SK-N-SH (cell line): ENCODE measurements at regions not wholly inside any gene's neighbourhood (a gene's known extent, or its start where the extent isn't known, plus 50 kb on each side); places are given as distances from the start of the nearest gene placed in this dataset.

Experiments used
- CTCF ChIA-PET: fragments of 300-600, 350-600 bp; formaldehyde crosslinking; extraction: SDS; loops from one replicate; lab custom pipeline; 2021; lab: Yijun Ruan, JAX
- POLR2A ChIA-PET: fragments of 350-600 bp; sonication (Branson Sonifier 250); formaldehyde crosslinking; extraction: SDS; loops from one replicate; lab custom pipeline; 2020; ENCODE audit warnings: antibody characterized with exemption, inconsistent platforms; lab: Yijun Ruan, JAX
- DNase-seq: peaks from one replicate; pipeline ENCODE4 v3.0.0; 2012
- H2AFZ ChIP-seq: fragments of 200-600 bp; sonication (generic); 2 replicates; pipeline ENCODE4 v1.8.1; 2016; ENCODE audit warnings: antibody characterized with exemption, mild to moderate bottlenecking, low read depth
- H3F3A ChIP-seq: fragments of 200-600 bp; sonication (generic); replicated peaks from 2 replicates; pipeline ENCODE3; 2016; ENCODE audit warnings: antibody characterized with exemption, mild to moderate bottlenecking; ENCODE audit not compliant: insufficient read depth
- H3K27ac ChIP-seq, 2 experiments: fragments of 200-500 bp in 1 of 2; fragments of 200-600 bp in 1 of 2; sonication (Bioruptor generic) in 1 of 2; sonication (generic), shearing (Covaris generic) in 1 of 2; 2 replicates each; pipeline versions ENCODE4 v1.5.1 to v1.6.1; 2014 to 2016; ENCODE audit warnings: low read depth in 2 of 2, inconsistent platforms in 1 of 2, low read length in 1 of 2, mild to moderate bottlenecking in 1 of 2, mixed read lengths in 1 of 2
- H3K27me3 ChIP-seq: fragments of 200-600 bp; sonication (generic), shearing (Covaris generic); 2 replicates; pipeline ENCODE4 v1.6.1; 2016; ENCODE audit warnings: mixed run types; ENCODE audit not compliant: insufficient read depth
- H3K36me3 ChIP-seq, 2 experiments: fragments of 200-500 bp in 1 of 2; fragments of 200-600 bp in 1 of 2; sonication (Bioruptor generic) in 1 of 2; sonication (generic) in 1 of 2; replicated peaks in 1 of 2; 2 replicates each; pipeline versions ENCODE3 to v1.5.1; 2014 to 2016; ENCODE audit warnings: low read length in 1 of 2, mild to moderate bottlenecking in 1 of 2; ENCODE audit not compliant: insufficient read depth in 2 of 2, control insufficient read depth in 1 of 2
- H3K4me1 ChIP-seq, 2 experiments: fragments of 200-500 bp in 1 of 2; fragments of 200-600 bp in 1 of 2; sonication (Bioruptor generic) in 1 of 2; sonication (generic), shearing (Covaris generic) in 1 of 2; 2 replicates each; pipeline versions ENCODE4 v1.5.1 to v1.6.1; 2014 to 2016; ENCODE audit warnings: low read depth in 1 of 2, low read length in 1 of 2, mixed run types in 1 of 2; ENCODE audit not compliant: insufficient read depth in 2 of 2, control insufficient read depth in 1 of 2
- H3K4me2 ChIP-seq: fragments of 200-600 bp; sonication (generic), shearing (Covaris generic); 2 replicates; pipeline ENCODE4 v1.6.1; 2017; ENCODE audit warnings: mixed run types
- H3K4me3 ChIP-seq, 2 experiments: fragments of 200-500 bp in 1 of 2; fragments of 200-600 bp in 1 of 2; sonication (Bioruptor generic) in 1 of 2; sonication (generic), shearing (Covaris generic) in 1 of 2; 2 replicates each; pipeline versions ENCODE4 v1.5.1 to v1.8.1; 2014 to 2016; ENCODE audit warnings: low read depth in 2 of 2, inconsistent platforms in 1 of 2, low read length in 1 of 2, mild to moderate bottlenecking in 1 of 2, mixed read lengths in 1 of 2, moderate library complexity in 1 of 2
- H3K79me2 ChIP-seq: fragments of 200-600 bp; sonication (generic); 2 replicates; pipeline ENCODE4 v1.8.1; 2017; ENCODE audit warnings: mild to moderate bottlenecking; ENCODE audit not compliant: insufficient read depth
- H3K9ac ChIP-seq: fragments of 200-600 bp; sonication (generic); 2 replicates; pipeline ENCODE4 v1.6.1; 2017; ENCODE audit warnings: mixed run types
- H3K9me2 ChIP-seq: fragments of 200-600 bp; sonication (generic); 2 replicates; pipeline ENCODE4 v1.6.1; 2017; ENCODE audit warnings: mixed run types
- H3K9me3 ChIP-seq: fragments of 200-600 bp; sonication (generic); 2 replicates; pipeline ENCODE4 v1.6.1; 2017; ENCODE audit warnings: mixed run types, mild to moderate bottlenecking, moderate library complexity
- H4K20me1 ChIP-seq: fragments of 200-600 bp; sonication (generic); 2 replicates; pipeline ENCODE4 v1.6.1; 2017; ENCODE audit warnings: mild to moderate bottlenecking, mixed run types; ENCODE audit not compliant: insufficient read depth
- CHD2 ChIP-seq: fragments of 150-350 bp; IDR thresholded peaks from 2 replicates; pipeline ENCODE4 v1.6.1; 2018; ENCODE audit warnings: low read length; ENCODE audit not compliant: partially characterized antibody
- CTCF ChIP-seq: fragments of 200-600 bp; sonication (generic); IDR thresholded peaks from 2 replicates; pipeline ENCODE4 v1.6.1; 2017; ENCODE audit warnings: antibody characterized with exemption, mild to moderate bottlenecking, moderate library complexity
- EZH2phosphoT487 ChIP-seq: fragments of 200-600 bp; sonication (generic); IDR thresholded peaks from 2 replicates; pipeline ENCODE4 v1.6.1; 2017; ENCODE audit warnings: low read depth, mixed run types, mild to moderate bottlenecking, antibody characterized with exemption, moderate library complexity, borderline replicate concordance
- FOSL2 ChIP-seq: IDR thresholded peaks from 2 replicates; pipeline ENCODE4 v1.4.0; 2012; ENCODE audit warnings: low read depth, mild to moderate bottlenecking, moderate library complexity, borderline replicate concordance
- GABPA ChIP-seq: IDR thresholded peaks from 2 replicates; pipeline ENCODE4 v1.4.0; 2012; ENCODE audit warnings: low read depth, mild to moderate bottlenecking
- MAX ChIP-seq: IDR thresholded peaks from 2 replicates; pipeline ENCODE4 v1.4.0; 2012; ENCODE audit warnings: low read depth
- MEF2A ChIP-seq: IDR thresholded peaks from 2 replicates; pipeline ENCODE4 v1.4.0; 2012; ENCODE audit warnings: low read depth, borderline replicate concordance
- NFIC ChIP-seq: IDR thresholded peaks from 2 replicates; pipeline ENCODE4 v1.4.0; 2012; ENCODE audit warnings: borderline replicate concordance
- NRF1 ChIP-seq: IDR thresholded peaks from 2 replicates; pipeline ENCODE4 v1.6.1; 2012; ENCODE audit warnings: low read depth, mild to moderate bottlenecking, low read length
- RCOR1 ChIP-seq: fragments of 150-350 bp; IDR thresholded peaks from 2 replicates; pipeline ENCODE4 v1.6.1; 2017; ENCODE audit warnings: antibody characterized with exemption, low read length
- RXRA ChIP-seq: IDR thresholded peaks from 2 replicates; pipeline ENCODE4 v1.4.0; 2012; ENCODE audit warnings: low read depth, mild to moderate bottlenecking, borderline replicate concordance
- SIN3A ChIP-seq: IDR thresholded peaks from 2 replicates; pipeline ENCODE4 v1.6.1; 2012; ENCODE audit warnings: low read depth, mild to moderate bottlenecking, low read length, moderate library complexity, borderline replicate concordance
- TCF12 ChIP-seq: IDR thresholded peaks from 2 replicates; pipeline ENCODE4 v1.4.0; 2012
- WGBS: methylation state at CpG from one replicate; pipeline ENCODE4 v1.1.6; 2017; ENCODE audit warnings: low lambda C conversion rate; 5-methylcytosine and 5-hydroxymethylcytosine counted together

- no peak for TF ChIP-seq CTCF
- no peak for TF ChIP-seq NRF1
- no peak for TF ChIP-seq MAX
- no peak for TF ChIP-seq TCF12
- no peak for TF ChIP-seq RXRA
- TF ChIP-seq MEF2A: no peak
- no peak for TF ChIP-seq SIN3A
- no peak for TF ChIP-seq RCOR1
Measured at GRCh38 chr12:118513611-118514010, 137.3 kb downstream of the SUDS3 start (continued).

GRCh38 chr12:118514297-118514696 is 137.9 kb downstream of the SUDS3 start:
- Histone ChIP-seq H3K4me3 (no peak overlapping the region), H3K27ac (no peak overlapping the region), H3K9me2 (no peaks in the 10 kb centered on the region), H3K9ac (no peak overlapping the region), H4K20me1 (no peaks in the 10 kb centered on the region), H3K27me3 (no peaks in the 10 kb centered on the region), H3K9me3 (no peaks in the 10 kb centered on the region), H3K4me1 (no peaks in the 10 kb centered on the region), H3K79me2 (no peaks in the 10 kb centered on the region), H3K4me2 (no peak overlapping the region), H3K36me3 (no peaks in the 10 kb centered on the region), H3F3A (no peaks in the 10 kb centered on the region)
- WGBS: 53% methylated on average over 3 of the region's 3 CpGs
- DNase-seq: no peak
- CTCF ChIA-PET: no interaction called here
- POLR2A ChIA-PET: no interaction called here
- TF ChIP-seq EZH2phosphoT487: no peak
- TF ChIP-seq GABPA: no peak
- TF ChIP-seq NRF1: no peak
- no peak for TF ChIP-seq FOSL2
- TF ChIP-seq CHD2: no peak
- TF ChIP-seq NFIC: no peak
- no peak for TF ChIP-seq CTCF
- TF ChIP-seq, all 33 proteins: peak for 0
- no peak overlapping the region for H2AFZ ChIP-seq
